ENCODE measurements at regions not wholly inside any gene's neighbourhood (a gene's known extent, or its start where the extent isn't known, plus 50 kb on each side); places are given as distances from the start of the nearest gene placed in this dataset.

DNA sequence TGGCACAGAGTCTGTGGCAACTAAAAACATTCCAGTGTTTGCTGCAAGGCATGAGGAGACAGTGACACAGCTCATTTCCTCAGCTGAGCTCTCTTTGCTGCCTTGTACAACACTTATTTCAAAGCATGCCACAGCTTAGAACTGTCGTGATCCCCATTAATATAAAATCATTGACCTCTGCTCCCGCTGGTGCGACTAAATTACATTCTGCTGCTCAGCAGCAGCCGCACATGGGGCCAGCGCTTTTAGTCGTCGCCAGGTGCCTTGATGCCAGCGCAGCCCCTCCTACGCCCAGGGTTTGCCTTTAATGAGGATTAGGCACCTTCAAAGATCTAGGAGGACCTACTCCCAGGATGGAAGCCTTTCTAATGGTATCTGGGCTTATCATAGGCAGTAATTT, 717.9 kb upstream of the POU3F2 start:
- H3K36me3 Mint-ChIP-seq, result no peaks in the 10 kb centered on the region
- Histone ChIP-seq H3K27me3 (ENCODE audit: control insufficient read depth, insufficient read depth, low read length) (no peaks in the 10 kb centered on the region), H3K4me1 (ENCODE audit: control insufficient read depth, insufficient read depth, low read length) (no peaks in the 10 kb centered on the region), H3K36me3 (ENCODE audit: control insufficient read depth, insufficient read depth, low read length) (no peaks in the 10 kb centered on the region), H3K4me3 (ENCODE audit: low read length) (no peak overlapping the region), H3K27ac (ENCODE audit: low read length) (no peak overlapping the region), H3K9me3 (ENCODE audit: control insufficient read depth, insufficient read depth, low read length) (no peaks in the 10 kb centered on the region)
- intact Hi-C loops (cut with micrococcal nuclease), result no loop called here
- H3K4me1 Mint-ChIP-seq, result no peaks in the 10 kb centered on the region
- TF ChIP-seq, protein P1, sequence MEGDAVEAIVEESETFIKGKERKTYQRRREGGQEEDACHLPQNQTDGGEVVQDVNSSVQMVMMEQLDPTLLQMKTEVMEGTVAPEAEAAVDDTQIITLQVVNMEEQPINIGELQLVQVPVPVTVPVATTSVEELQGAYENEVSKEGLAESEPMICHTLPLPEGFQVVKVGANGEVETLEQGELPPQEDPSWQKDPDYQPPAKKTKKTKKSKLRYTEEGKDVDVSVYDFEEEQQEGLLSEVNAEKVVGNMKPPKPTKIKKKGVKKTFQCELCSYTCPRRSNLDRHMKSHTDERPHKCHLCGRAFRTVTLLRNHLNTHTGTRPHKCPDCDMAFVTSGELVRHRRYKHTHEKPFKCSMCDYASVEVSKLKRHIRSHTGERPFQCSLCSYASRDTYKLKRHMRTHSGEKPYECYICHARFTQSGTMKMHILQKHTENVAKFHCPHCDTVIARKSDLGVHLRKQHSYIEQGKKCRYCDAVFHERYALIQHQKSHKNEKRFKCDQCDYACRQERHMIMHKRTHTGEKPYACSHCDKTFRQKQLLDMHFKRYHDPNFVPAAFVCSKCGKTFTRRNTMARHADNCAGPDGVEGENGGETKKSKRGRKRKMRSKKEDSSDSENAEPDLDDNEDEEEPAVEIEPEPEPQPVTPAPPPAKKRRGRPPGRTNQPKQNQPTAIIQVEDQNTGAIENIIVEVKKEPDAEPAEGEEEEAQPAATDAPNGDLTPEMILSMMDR (IDR thresholded peaks at IDR 0.05), result no peak
- WGBS (ENCODE audit: insufficient coverage), result 90% methylated on average over 9 of the region's 9 CpGs
- DNase-seq (no peak), ATAC-seq (no peak)
- H3K27ac Mint-ChIP-seq, result no peak overlapping the region
- peaks cover 7 to 19% of the 10 kb centered on the region in 2 donors for H3K9me3 Mint-ChIP-seq
- H3K27me3 Mint-ChIP-seq (ENCODE audit: low read depth in 2 of 2), result no peaks in the 10 kb centered on the region
- H3K4me3 Mint-ChIP-seq, result no peak overlapping the region

DNA sequence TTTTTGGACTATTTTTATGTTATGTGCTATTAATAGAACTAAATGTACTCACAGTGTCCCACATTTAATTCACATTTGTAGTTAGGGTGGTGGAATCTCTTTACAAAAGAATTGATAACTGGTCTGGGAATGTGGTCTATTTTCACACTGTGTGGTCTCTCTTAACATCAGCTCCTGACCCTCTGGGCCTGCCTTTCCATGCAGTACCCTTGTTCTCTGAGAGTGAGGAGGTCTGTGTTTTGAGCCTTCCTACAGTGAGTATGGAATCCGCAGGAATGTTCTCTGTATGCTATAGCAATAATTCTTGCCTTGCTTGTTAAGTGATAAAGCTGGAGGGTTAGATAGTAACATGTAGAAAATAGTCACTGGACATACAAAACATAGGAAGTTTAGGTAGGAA, 717.3 kb upstream of the POU3F2 start:
- Histone ChIP-seq H3K9me3 (ENCODE audit: control insufficient read depth, insufficient read depth, low read length) (no peaks in the 10 kb centered on the region), H3K4me3 (ENCODE audit: low read length) (no peak overlapping the region), H3K4me1 (ENCODE audit: control insufficient read depth, insufficient read depth, low read length) (no peaks in the 10 kb centered on the region), H3K27me3 (ENCODE audit: control insufficient read depth, insufficient read depth, low read length) (no peaks in the 10 kb centered on the region), H3K36me3 (ENCODE audit: control insufficient read depth, insufficient read depth, low read length) (no peaks in the 10 kb centered on the region), H3K27ac (ENCODE audit: low read length) (no peak overlapping the region)
- intact Hi-C loops (cut with micrococcal nuclease), result no loop called here
- peaks cover 5 to 13% of the 10 kb centered on the region in 2 donors for H3K9me3 Mint-ChIP-seq
- ATAC-seq (no peak), DNase-seq (no peak)
- WGBS (ENCODE audit: insufficient coverage), result 50% methylated on average over 1 of the region's 1 CpG
- H3K36me3 Mint-ChIP-seq, result no peaks in the 10 kb centered on the region
- H3K27me3 Mint-ChIP-seq (ENCODE audit: low read depth in 2 of 2), result no peaks in the 10 kb centered on the region
- no peak overlapping the region for H3K4me3 Mint-ChIP-seq
- no peaks in the 10 kb centered on the region for H3K4me1 Mint-ChIP-seq
- TF ChIP-seq, protein P1 (IDR thresholded peaks at IDR 0.05), result no peak
- no peak overlapping the region for H3K27ac Mint-ChIP-seq

DNA sequence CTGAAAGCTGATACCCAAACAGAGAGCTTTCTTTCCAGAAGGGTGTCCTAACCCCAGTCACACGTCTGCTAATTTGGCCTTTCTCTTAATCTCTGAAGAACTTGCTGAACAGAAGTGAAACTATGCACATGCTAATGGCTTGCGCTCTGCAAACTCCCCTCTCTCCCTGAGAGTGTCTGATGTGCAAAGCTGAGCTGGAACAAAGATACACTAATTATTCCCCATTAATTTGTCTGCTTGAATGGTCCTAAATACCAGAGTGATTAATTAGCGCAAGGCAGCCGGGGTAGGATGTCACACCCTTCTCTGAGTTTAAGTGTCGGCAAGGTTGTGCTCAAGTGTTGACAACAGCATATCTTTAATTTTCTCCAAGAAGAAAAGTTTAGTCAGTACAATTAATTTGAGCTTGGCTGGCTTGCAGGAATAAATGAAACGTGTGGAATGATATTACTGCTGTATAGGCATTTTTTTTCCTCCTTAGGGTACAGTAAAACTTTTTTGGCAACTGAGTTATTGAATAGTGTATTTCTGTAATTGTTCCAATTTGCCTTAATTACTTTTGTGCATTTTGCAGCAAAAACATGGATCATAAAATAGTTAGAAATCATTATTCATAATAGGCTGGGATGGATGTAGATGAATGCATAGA, 715.9 kb upstream of the POU3F2 start:
- H3K4me3 ChIP-seq (ENCODE audit: low read length), result no peak overlapping the region
- H3K9me3 Mint-ChIP-seq, result peaks cover under 1 to 9% of the 10 kb centered on the region in 2 donors
- no peaks in the 10 kb centered on the region for H3K27me3 ChIP-seq (ENCODE audit: control insufficient read depth, insufficient read depth, low read length)

More for the DNA sequence above, 715.9 kb upstream of the POU3F2 start:
- Histone ChIP-seq H3K4me1 (ENCODE audit: control insufficient read depth, insufficient read depth, low read length) (no peaks in the 10 kb centered on the region), H3K27ac (ENCODE audit: low read length) (no peak overlapping the region), H3K9me3 (ENCODE audit: control insufficient read depth, insufficient read depth, low read length) (no peaks in the 10 kb centered on the region), H3K36me3 (ENCODE audit: control insufficient read depth, insufficient read depth, low read length) (no peaks in the 10 kb centered on the region)
- Mint-ChIP-seq H3K4me1 (no peaks in the 10 kb centered on the region), H3K4me3 (no peak overlapping the region), H3K27me3 (ENCODE audit: low read depth in 2 of 2) (no peaks in the 10 kb centered on the region), H3K36me3 (no peaks in the 10 kb centered on the region), H3K27ac (no peak overlapping the region)
- intact Hi-C loops (cut with micrococcal nuclease), result no loop called here
- 66% methylated on average over 6 of the region's 6 CpGs for WGBS (ENCODE audit: insufficient coverage)
- TF ChIP-seq, protein P1 (IDR thresholded peaks at IDR 0.05), result no peak
- no peak for DNase-seq
- ATAC-seq, result no peak

All from natural killer cell (primary cell).